ENCODE measurements at regions not wholly inside any gene's neighbourhood (a gene's known extent, or its start where the extent isn't known, plus 50 kb on each side); places are given as distances from the start of the nearest gene placed in this dataset.

DNA sequence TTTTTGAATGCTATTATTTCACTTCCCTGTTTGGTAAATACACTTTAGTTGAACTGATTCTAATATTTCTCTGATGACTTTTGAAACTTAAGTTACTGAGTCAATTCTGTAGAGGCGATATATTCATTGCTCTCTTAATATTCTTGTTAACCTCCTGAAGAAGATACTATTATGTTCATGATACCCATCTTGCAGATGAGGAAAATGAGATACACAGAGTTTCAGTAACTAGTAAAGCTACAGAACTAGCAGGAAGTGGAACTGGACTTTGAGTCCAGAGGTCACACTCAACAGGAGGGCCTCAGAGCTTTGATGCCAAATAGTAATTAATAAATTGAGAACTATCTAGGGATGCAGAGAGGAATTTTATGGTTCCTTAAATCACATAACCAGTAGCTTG lies 70.0 kb downstream of the PCDH7 start:
- TF ChIP-seq CTCF (conservative IDR thresholded peaks at IDR 0.05; ENCODE audit: low read depth, low read length) (no peak), EZH2 (IDR thresholded peaks at IDR 0.05; ENCODE audit: borderline replicate concordance, low read depth, low read length, poor library complexity, severe bottlenecking) (no peak)
